NCI-H1694 (cell line): ENCODE measurements at regions not wholly inside any gene's neighbourhood (a gene's known extent, or its start where the extent isn't known, plus 50 kb on each side); places are given as distances from the start of the nearest gene placed in this dataset.

ENCODE experiments used
- DNase-seq: peaks from one replicate; lab custom pipeline; 2025; lab: John Stamatoyannopoulos, UW

- no peak for DNase-seq
Observed at GRCh38 chr4:123747016-123747415, 350.4 kb downstream of the SPRY1 start.

- no peak for DNase-seq
Observed at GRCh38 chr4:123748806-123749205, 352.2 kb downstream of the SPRY1 start.

GRCh38 chr4:123749383-123749782 is 352.8 kb downstream of the SPRY1 start:
- DNase-seq: no peak

- no peak for DNase-seq
Observed at GRCh38 chr4:123750044-123750443, 353.4 kb downstream of the SPRY1 start.

GRCh38 chr4:123755655-123756054 is 359.1 kb downstream of the SPRY1 start:
- DNase-seq: no peak

- no peak for DNase-seq
Observed at GRCh38 chr4:123767806-123768205, 371.2 kb downstream of the SPRY1 start.

- no peak for DNase-seq
Observed at GRCh38 chr4:123770884-123771283, 374.3 kb downstream of the SPRY1 start.

GRCh38 chr4:123776267-123776666 is 379.7 kb downstream of the SPRY1 start:
- no peak for DNase-seq

GRCh38 chr4:123777373-123777772 is 380.8 kb downstream of the SPRY1 start:
- DNase-seq: no peak

- DNase-seq: no peak
Observed at GRCh38 chr4:123783151-123783790, 386.7 kb downstream of the SPRY1 start.

GRCh38 chr4:123783921-123784320 is 387.3 kb downstream of the SPRY1 start:
- no peak for DNase-seq

GRCh38 chr4:123784626-123785025 is 388.0 kb downstream of the SPRY1 start:
- DNase-seq: no peak

GRCh38 chr4:123785538-123785937 is 388.9 kb downstream of the SPRY1 start:
- DNase-seq: no peak

GRCh38 chr4:123786163-123786915 is 389.7 kb downstream of the SPRY1 start:
- DNase-seq: no peak

- no peak for DNase-seq
Observed at GRCh38 chr4:123786920-123787319, 390.3 kb downstream of the SPRY1 start.

- DNase-seq: no peak
Observed at GRCh38 chr4:123787512-123788080, 391.0 kb downstream of the SPRY1 start.

- no peak for DNase-seq
Observed at GRCh38 chr4:123788577-123788976, 392.0 kb downstream of the SPRY1 start.

- no peak for DNase-seq
Observed at GRCh38 chr4:123790681-123791080, 394.1 kb downstream of the SPRY1 start.

- no peak for DNase-seq
Observed at GRCh38 chr4:123802082-123802645, 405.6 kb downstream of the SPRY1 start.

GRCh38 chr4:123802933-123803332 is 406.3 kb downstream of the SPRY1 start:
- DNase-seq: no peak

- DNase-seq: no peak
Observed at GRCh38 chr4:123804196-123804721, 407.7 kb downstream of the SPRY1 start.

GRCh38 chr4:123806056-123806455 is 409.5 kb downstream of the SPRY1 start:
- DNase-seq: no peak

GRCh38 chr4:123807187-123807586 is 410.6 kb downstream of the SPRY1 start:
- no peak for DNase-seq
